Stomach (tissue), 8 donors: ENCODE measurements at regions not wholly inside any gene's neighbourhood (a gene's known extent, or its start where the extent isn't known, plus 50 kb on each side); places are given as distances from the start of the nearest gene placed in this dataset.

Source experiments
- DNase-seq, 2 donors: peaks; one replicate each; pipeline versions ENCODE4 v3.0.0 to v3.0.0-alpha.2; 2013 to 2019
- H3K27ac ChIP-seq, 5 donors: fragments of 200-600 bp in 4 of 5; sonication (generic) in 4 of 5; one replicate each; pipeline ENCODE4 v1.5.1; 2013 to 2019; ENCODE audit warnings: mild to moderate bottlenecking in 1 of 5, moderate library complexity in 1 of 5
- H3K27me3 ChIP-seq, 3 donors: fragments of 200-600 bp; sonication (generic); one replicate each; pipeline ENCODE4 v1.5.1; 2017 to 2019; ENCODE audit warnings: mixed run types in 1 of 3
- H3K36me3 ChIP-seq, 4 donors: fragments of 200-600 bp; sonication (generic); 1 replicate in 3 of 4; 2 replicates in 1 of 4; pipeline ENCODE4 v1.5.1; 2016 to 2019
- H3K4me1 ChIP-seq, 4 donors: fragments of 200-600 bp; sonication (generic); one replicate each; pipeline ENCODE4 v1.5.1; 2016 to 2019
- H3K4me3 ChIP-seq, 4 donors: fragments of 200-600 bp; sonication (generic) in 3 of 4; one replicate each; pipeline ENCODE4 v1.5.1; 2016 to 2019; ENCODE audit warnings: mild to moderate bottlenecking in 1 of 4
- H3K9me3 ChIP-seq, 4 donors: fragments of 200-600 bp; sonication (generic); one replicate each; pipeline ENCODE4 v1.5.1; 2016 to 2019
- EP300 ChIP-seq: sonication (generic); formaldehyde crosslinking; IDR thresholded peaks from one replicate; pipeline ENCODE4 v1.6.1; 2017; ENCODE audit warnings: antibody characterized with exemption
- POLR2A ChIP-seq, 4 donors: fragments of 450-650 bp; IDR thresholded peaks; one replicate each; pipeline ENCODE4 v1.6.1; 2016; ENCODE audit warnings: antibody characterized with exemption in 4 of 4, control low read depth in 2 of 4, mild to moderate bottlenecking in 1 of 4, moderate library complexity in 1 of 4
- POLR2AphosphoS5 ChIP-seq, 3 donors: sonication (generic); formaldehyde crosslinking; IDR thresholded peaks; one replicate each; pipeline ENCODE4 v1.6.1; 2016; ENCODE audit warnings: antibody characterized with exemption in 3 of 3
- WGBS, 5 donors: extraction: QIAGEN DNeasy Blood & Tissue Kit in 3 of 5; methylation state at CpG; one replicate each; pipeline versions ENCODE4 v1.1.5 to v1.1.7; 2013 to 2018; 5-methylcytosine and 5-hydroxymethylcytosine counted together
- intact Hi-C: fragments of 100-400 bp; cut with DNase I; formaldehyde crosslinking; loops from one replicate; pipeline ENCODE4 v1.15.1; 2023; ENCODE audit warnings: low total_unique reads
- TF ChIP-seq, protein P1 (sequence below), 7 experiments: fragments of 450-650 bp in 4 of 7; fragments of 200-600 bp in 3 of 7; sonication (generic) in 3 of 7; IDR thresholded peaks; one replicate each; pipeline ENCODE4 v1.5.1; 2016 to 2019; ENCODE audit warnings: antibody characterized with exemption in 7 of 7, control low read depth in 2 of 7, mild to moderate bottlenecking in 1 of 7
- donor health status: healthy with polysubstance abuse.
- donor health status: Bipolar disorder and iron deficiency.
- donor health status: healthy.

DNA sequence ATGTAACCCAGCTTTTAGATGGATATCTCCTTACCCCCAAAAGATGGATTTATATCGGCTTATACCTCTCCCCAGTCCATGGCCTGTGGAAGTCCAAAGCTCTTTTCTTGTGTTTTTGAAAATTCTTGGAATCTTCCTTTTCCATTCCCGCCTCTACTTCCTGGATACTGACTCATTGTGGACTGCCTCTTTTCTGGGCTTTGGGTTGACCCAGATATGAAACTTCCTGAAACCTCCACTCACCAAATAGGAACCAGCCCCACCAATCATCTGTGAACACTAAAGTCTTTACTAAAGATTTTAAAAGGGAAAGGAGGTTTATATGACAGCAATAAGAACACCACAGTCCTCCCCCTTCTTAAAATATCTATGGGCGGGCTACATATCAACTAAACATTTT lies 163.4 kb upstream of the SYN3 start:
- Histone ChIP-seq H3K36me3 (no peaks in the 10 kb centered on the region), H3K27me3 (no peaks in the 10 kb centered on the region), H3K9me3 (no peaks in the 10 kb centered on the region), H3K4me1 (no peaks in the 10 kb centered on the region), H3K27ac (no peak overlapping the region), H3K4me3 (no peak overlapping the region)
- intact Hi-C loops: no loop called here
- 66 to 86% (median 84%) methylated on average over 3 of the region's 3 CpGs for WGBS, 5 donors
- peak in 1 of 2 donors; percentile 2 for DNase-seq
- TF ChIP-seq, protein P1, sequence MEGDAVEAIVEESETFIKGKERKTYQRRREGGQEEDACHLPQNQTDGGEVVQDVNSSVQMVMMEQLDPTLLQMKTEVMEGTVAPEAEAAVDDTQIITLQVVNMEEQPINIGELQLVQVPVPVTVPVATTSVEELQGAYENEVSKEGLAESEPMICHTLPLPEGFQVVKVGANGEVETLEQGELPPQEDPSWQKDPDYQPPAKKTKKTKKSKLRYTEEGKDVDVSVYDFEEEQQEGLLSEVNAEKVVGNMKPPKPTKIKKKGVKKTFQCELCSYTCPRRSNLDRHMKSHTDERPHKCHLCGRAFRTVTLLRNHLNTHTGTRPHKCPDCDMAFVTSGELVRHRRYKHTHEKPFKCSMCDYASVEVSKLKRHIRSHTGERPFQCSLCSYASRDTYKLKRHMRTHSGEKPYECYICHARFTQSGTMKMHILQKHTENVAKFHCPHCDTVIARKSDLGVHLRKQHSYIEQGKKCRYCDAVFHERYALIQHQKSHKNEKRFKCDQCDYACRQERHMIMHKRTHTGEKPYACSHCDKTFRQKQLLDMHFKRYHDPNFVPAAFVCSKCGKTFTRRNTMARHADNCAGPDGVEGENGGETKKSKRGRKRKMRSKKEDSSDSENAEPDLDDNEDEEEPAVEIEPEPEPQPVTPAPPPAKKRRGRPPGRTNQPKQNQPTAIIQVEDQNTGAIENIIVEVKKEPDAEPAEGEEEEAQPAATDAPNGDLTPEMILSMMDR (IDR thresholded peaks at IDR 0.05): no peak
- TF ChIP-seq EP300: no peak
- TF ChIP-seq POLR2A (IDR thresholded peaks at IDR 0.05): no peak
- no peak for TF ChIP-seq POLR2AphosphoS5 (IDR thresholded peaks at IDR 0.05)

DNA sequence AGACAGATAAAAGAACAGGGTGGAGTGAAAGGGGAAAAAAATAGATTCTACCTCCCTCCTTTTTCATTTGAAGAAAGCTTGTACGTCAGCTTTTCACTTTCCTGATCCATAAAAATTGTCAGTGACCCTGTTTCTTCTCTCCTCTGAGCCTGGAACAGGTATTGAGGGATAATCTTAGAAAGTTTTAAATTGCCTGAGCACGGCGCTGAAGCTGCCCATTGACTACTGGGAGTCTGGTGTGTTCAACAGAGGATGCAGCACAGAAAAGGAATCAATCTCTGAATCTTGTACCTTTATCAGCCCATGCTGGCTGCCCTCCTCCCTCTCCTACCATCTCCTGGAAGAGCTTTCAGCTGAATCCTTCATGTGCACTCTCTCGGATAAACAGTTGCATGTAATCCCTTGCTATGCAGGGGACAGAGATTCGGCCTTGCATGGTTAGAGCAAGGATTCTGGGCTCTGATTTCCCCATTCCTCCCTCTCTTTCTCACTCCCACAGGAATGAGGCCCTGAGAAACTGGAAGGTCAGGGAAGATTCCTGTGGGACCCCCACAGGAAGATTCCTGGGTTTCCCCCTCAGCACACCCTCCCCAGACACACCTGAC lies 162.4 kb upstream of the SYN3 start:
- DNase-seq: no peak
- Histone ChIP-seq H3K36me3 (no peaks in the 10 kb centered on the region), H3K27ac (no peak overlapping the region), H3K4me1 (no peaks in the 10 kb centered on the region), H3K27me3 (no peaks in the 10 kb centered on the region), H3K4me3 (no peak overlapping the region), H3K9me3 (no peaks in the 10 kb centered on the region)
- TF ChIP-seq POLR2AphosphoS5 (IDR thresholded peaks at IDR 0.05): no peak
- TF ChIP-seq, protein P1 (IDR thresholded peaks at IDR 0.05): no peak
- TF ChIP-seq POLR2A (IDR thresholded peaks at IDR 0.05): no peak
- no peak for TF ChIP-seq EP300
- WGBS, 5 donors: 57 to 81% (median 74%) methylated on average over 5 of the region's 5 CpGs
- intact Hi-C loops: no loop called here

DNA sequence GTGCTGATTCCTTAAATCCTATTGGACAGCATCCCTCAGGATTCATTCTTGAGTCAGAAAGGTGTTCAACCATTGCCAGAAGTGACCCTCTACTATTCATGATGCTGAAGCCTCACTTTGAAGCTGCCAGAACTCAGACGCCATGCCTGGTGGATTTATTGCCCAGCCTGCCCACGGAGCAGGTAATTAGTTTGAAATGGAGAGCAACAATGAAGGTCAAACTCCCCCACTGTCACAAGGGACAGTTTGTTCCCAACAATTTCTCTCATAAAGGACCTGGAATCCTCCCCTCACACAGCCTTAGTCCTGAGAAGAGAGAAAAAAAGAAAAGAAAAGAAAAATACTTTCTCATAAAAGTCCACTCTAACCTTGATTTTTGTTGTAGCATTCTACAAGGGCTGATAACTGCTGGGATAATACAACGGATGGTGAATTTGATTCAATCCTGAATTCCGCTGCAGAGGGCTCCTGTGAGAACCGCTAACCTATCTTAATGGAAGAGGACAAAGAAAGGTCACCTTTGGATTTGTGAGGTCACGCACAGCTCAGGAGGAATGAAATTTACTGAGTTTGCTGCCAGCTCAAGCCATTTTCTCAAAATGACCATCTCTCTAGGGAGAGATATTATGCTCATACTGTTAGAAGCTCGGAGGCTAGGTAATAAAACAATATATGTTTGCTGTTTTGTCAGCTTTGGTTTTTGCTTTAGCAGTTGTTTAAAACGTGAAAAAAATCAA lies 161.6 kb upstream of the SYN3 start:
- WGBS, 5 donors: 54 to 73% (median 70%) methylated on average over 8 of the region's 8 CpGs
- intact Hi-C loops: no loop called here

DNA sequence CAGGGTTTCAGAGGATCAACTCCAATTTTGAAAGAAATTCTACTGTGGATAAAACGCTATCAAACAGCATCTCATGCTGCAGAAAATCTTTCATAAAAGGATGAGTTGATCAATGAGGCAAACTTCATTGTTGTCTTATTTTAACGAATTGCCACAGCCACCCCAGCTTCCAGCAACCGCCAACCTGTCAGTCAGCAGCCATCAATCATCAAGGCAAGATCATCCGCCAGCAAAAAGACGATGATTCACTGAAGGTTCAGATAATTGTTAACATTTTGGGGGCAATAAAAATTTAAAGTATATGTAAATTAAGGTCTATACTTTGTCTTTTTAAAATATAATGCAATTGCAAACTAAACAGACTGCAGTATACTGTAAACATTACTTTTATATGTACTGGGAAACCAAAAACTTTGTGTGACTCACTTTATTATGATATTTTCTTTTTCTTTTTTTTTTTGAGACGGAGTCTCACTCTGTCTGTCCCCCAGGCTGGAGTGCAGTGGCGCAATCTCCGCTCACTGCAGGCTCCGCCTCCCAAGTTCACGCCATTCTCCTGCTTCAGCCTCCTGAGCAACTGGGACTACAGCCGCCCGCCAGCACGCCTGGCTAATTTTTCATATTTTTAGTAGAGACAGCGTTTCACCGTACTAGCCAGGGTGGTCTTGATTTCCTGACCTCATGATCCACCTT lies 155.3 kb upstream of the SYN3 start:
- WGBS, 5 donors: 87 to 92% (median 88%) methylated on average over 15 of the region's 15 CpGs
- no peaks in the 10 kb centered on the region for H3K4me1 ChIP-seq
- intact Hi-C loops: no loop called here
- no peak overlapping the region for H3K27ac ChIP-seq
- no peak for DNase-seq
- no peaks in the 10 kb centered on the region for H3K27me3 ChIP-seq
- H3K4me3 ChIP-seq: no peak overlapping the region
- no peak for TF ChIP-seq POLR2AphosphoS5 (IDR thresholded peaks at IDR 0.05)
- TF ChIP-seq, protein P1 (IDR thresholded peaks at IDR 0.05): no peak
- TF ChIP-seq POLR2A (IDR thresholded peaks at IDR 0.05): no peak
- no peak for TF ChIP-seq EP300
- no peaks in the 10 kb centered on the region for H3K9me3 ChIP-seq
- no peaks in the 10 kb centered on the region for H3K36me3 ChIP-seq

More for the DNA sequence above, 161.6 kb upstream of the SYN3 start:
- Histone ChIP-seq H3K4me3 (no peak overlapping the region), H3K36me3 (no peaks in the 10 kb centered on the region), H3K4me1 (no peaks in the 10 kb centered on the region), H3K9me3 (no peaks in the 10 kb centered on the region), H3K27me3 (no peaks in the 10 kb centered on the region), H3K27ac (no peak overlapping the region)
- TF ChIP-seq EP300 (no peak), POLR2AphosphoS5 (IDR thresholded peaks at IDR 0.05) (no peak), POLR2A (IDR thresholded peaks at IDR 0.05) (no peak)
- TF ChIP-seq, protein P1 (IDR thresholded peaks at IDR 0.05): no peak
- no peak for DNase-seq
